ENCODE measurements at regions not wholly inside any gene's neighbourhood (a gene's known extent, or its start where the extent isn't known, plus 50 kb on each side); places are given as distances from the start of the nearest gene placed in this dataset.

DNA sequence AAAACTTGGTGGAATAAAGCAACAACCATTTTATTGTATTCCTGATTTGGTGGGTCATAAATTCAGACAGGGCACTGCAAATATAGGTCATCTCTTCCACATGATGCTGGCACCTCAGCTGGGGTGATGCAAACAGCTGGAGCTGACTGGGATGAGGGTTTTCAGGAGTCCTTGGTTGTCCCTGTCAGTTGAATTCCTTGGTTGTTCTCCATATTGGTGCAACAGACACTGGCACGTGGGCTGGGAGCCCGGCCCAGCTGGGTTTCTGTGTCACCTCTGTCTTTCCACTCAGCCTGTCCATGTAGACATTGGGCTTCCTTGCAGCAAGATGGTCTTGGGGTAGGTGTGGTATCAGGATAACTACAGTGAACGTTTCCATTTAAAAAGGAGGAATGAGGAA is 518.0 kb upstream of the MEF2C start:
- ATAC-seq (no peak), DNase-seq (ENCODE audit: missing footprints) (peak; percentile 9)
- intact Hi-C loops (cut with DNase I) = no loop called here

DNA sequence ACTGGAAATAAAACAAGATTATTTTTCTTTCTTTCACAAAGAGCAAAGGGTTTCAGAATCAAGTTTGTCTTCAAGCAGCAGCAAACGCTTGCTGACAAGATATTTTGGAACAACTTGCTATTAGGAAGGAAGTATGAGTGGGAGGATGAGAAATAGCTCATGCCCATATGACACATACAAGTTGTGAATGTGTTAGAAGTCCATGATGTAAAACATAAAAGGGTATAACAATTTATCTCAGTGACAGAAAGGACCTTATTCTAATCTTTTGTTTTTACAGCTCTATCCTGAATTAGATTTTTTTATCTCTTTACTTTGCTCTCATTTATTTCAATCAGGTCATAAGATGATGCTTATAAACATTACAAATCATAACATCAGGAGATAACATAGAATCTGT is 516.6 kb upstream of the MEF2C start:
- DNase-seq (ENCODE audit: missing footprints) (no peak), ATAC-seq (no peak)
- intact Hi-C loops (cut with DNase I) = no loop called here

DNA sequence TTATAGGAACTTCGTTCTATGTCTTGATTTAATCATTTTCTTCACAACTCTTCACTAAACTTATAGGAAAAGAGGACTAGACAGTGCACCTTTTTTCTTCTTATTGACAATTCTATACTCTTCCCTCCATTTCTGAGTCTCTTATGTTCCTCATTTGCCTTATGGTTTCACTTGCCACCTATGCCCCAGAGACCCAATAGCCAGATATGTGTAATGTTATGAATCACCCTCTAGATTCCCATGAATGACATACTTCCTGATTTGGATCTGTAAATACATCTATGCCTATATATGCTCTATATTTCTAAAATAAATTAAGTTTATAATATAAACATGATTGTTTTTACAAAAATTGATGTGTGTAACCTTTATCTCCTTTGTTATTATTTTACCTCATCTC is 514.1 kb upstream of the MEF2C start:
- intact Hi-C loops (cut with DNase I) = no loop called here
- ATAC-seq (no peak), DNase-seq (ENCODE audit: missing footprints) (no peak)

DNA sequence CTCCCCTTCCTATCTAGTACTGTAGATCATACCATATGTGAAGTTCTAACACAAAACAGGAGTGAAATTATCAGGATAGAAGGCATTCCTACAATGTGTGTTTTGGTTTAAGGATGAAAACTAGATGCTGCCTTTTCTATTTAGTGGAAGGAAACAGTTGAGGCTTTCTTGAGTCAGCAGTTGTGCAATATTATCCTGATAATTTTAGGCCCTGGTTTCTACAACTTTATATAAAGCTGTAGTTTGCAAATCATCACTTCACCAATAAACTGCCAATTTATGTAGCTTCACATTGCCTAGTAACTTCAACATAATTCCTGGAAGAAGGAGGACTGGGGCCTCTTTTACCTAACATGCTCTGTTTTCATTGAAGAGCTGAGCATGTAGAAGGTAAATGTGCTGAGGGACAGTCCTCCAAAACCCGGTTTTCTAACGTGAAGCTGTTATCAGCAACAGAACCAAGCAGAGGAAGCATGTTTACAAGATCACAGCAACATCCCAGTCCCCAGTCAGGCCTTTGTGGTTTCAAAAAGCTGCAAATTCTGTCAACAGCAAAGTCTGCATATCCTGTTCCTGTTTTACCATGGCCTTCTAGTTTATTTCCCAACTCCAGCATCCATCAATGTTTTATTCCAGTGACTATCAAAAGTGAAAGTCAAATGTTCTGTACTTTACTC is 513.4 kb upstream of the MEF2C start:
- intact Hi-C loops (cut with DNase I) = no loop called here
- peak; percentile 79 for ATAC-seq

DNA sequence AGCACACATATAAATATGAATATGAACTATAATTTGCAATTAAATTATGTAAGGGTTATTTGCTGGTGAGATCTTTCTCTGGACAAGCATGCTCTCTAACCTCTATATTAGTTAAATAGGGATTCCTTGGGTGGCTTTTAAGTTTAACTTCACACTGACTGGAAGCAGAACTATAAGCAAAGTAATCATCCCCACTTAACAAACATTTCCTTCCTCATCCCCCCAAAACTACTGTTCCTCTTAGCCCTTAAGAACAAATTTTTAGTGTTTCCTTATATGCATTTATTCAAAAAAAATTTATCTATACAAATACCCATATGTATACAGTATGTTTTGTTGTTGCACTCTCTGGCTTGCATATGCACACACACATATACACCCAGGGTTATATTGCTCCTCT is 512.1 kb upstream of the MEF2C start:
- ATAC-seq (no peak), DNase-seq (ENCODE audit: missing footprints) (no peak)
- intact Hi-C loops (cut with DNase I) = no loop called here

More for the DNA sequence above, 513.4 kb upstream of the MEF2C start:
- peak; percentile 34 for DNase-seq (ENCODE audit: missing footprints)

DNA sequence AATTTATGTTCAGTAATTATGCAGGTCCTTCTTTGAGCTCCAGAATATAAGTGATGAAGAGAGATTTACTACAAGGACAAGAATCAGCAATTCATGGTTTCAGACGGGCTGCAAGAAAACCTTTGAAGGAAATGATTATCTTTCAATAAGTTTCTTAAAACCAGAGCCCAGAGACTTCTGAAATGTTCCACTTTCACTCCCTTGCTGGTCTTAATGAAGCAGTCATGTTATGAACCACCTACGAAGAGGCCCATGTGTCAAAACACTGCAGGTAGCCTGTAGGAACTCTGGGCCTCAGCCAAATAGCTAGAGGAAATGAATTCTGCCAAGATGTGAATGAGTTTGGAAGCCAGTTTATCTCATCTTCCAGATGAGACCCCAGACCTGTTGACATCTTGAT is 505.9 kb upstream of the MEF2C start:
- intact Hi-C loops (cut with DNase I) = no loop called here
- DNase-seq (ENCODE audit: missing footprints) (no peak), ATAC-seq (no peak)

DNA sequence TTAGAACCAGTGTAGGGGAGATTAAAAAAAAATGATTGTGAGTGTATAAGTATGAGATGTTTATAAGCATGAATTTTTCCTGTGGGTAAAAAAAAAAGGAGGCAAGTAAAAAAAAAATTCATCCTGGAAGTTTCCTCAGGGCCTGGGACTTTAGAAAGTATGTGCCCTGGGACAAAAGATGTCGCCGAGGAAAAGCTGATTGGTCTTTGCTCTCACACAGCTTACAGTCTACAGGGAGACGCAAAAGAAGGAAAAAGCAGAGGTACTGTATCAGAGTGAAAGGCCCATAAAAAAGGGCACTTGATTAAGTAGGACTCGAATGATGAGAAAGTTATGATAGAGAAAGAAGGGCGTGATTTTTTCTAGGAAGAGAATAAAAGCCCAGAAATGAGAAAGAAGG is 501.4 kb upstream of the MEF2C start:
- intact Hi-C loops (cut with DNase I) = no loop called here
- ATAC-seq (no peak), DNase-seq (ENCODE audit: missing footprints) (no peak)

DNA sequence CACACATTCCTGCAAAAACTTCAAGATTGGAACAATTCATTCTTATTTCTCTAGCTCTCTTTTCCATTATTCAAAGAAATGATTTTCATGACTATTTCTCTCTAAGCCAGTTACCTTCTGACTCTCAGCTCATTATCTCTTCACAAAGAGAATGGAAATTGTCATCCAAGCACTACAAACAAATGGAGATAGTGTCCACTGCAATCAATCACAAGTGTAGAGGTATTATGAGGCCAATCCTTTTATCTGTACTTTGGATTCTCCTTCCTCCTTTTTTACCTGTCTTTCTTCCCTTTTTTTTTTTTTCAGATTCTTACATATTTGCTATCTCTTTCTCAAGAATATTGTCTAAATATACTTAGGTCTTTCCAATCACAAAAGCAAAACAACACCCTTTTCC is 497.7 kb upstream of the MEF2C start:
- no peak for ATAC-seq
- DNase-seq (ENCODE audit: missing footprints) = no peak
- intact Hi-C loops (cut with DNase I) = no loop called here

DNA sequence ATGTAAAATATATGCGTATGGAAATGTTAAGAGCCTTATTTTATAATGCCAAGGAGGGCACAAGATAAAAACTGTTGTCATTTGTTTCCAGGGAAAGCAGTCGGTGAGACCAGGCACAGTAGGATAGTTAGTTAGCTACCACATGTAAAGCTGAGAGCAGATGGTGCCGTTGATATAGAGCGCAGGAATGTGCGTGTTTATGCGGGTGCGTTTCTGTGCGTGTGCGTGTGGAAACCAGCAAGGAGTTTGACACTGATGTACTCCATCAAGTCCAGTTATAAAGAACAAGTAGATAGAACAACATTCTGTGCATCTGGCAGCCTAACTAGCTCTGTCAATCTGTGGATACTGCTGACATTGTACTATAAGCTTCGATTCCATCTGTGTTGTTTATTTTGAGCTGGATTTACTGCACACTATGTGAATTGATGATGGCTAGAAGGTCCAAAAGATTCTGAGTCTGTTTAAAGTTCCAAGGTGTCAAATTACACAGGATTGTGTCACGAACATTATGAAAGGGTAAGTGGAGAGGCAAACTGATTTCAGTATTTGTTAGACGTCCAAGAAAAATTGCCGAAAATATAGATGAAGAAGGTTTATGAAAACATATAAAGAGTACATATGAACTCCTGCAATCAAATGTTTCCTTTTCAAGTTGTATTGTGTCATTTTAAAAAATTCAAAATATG is 494.9 kb upstream of the MEF2C start:
- no peak for ATAC-seq
- no peak for DNase-seq (ENCODE audit: missing footprints)
- intact Hi-C loops (cut with DNase I) = no loop called here

DNA sequence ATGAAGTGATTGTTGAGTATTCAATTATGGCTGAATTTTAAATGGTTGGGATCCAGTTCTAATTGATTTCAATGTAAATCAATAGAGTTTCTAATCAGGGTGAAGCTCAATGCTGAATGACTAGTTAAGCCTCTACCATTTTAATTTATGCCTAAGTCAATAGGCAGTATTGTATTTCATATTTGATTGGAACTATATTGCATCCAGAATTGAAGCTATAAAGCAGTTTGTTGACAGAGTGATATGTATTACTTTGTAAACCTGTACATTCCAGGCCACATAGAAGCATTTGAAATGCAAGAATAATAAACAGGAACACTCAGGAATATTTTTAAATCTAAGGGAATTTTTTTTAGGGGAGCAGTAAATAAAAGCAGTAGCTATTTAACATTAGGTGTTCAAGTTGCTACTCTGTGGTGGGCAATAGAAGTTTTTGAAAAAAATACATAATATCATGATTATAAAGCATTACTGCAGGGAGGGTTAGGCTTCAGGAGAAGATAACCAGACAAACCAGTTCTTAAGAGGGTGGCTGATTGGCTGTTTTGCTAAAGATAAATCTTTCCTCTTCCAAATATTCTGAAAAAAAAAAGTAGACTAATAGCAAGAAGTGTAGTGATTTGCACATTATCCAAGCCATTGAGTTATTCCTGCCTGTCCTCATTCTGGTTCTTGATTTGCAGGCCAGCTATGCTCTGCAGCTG is 492.0 kb upstream of the MEF2C start:
- intact Hi-C loops (cut with DNase I) = no loop called here
- no peak for ATAC-seq
- DNase-seq (ENCODE audit: missing footprints) = no peak

DNA sequence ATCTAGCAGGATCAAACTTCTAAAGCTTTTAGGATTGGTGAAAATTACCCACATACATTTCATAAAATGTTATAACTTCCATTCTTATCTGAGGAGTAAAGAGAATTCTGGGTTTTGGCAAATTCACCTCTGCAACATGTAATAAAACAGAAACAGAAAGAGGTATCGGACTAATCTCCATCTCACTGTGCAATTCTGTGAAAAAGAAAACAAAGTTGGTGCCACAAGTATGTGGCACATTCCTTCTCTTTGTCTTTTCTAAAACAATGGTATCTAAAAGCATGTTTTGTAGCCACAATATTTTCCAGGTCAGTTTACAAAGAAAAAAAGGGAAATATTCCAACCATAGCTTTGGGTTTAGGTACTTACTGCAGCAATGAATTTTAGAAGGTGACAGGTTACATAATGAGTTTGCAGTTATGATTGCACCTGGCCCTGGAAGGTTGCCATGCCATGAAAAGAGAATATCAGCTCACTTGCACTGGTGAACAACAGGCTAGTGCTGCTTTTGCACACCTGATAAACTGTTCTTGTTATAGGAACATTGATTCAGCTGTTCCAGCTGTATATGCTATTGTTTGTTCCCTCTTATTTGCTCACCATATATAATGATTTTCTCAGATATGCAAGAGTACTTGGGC is 491.3 kb upstream of the MEF2C start:
- intact Hi-C loops (cut with DNase I) = no loop called here
- DNase-seq (ENCODE audit: missing footprints) (no peak), ATAC-seq (no peak)

DNA sequence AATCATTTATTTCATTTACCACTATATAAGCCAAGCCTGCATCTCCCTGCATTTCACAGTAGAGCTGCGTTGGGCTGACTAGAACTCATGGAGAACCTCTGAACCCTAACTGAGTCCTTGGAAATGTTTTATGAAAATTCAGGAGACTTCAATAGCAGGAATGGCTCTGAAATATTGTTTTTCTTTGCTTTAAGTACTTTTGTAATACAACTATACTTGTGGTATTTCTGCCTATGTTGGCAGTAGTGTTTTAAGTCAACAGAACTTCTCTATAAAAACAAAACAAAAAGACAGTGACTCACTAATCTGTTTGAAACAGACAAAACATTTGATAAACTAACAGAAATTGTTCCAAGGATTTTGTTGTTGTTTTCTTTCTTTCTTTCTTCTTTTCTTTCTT is 489.2 kb upstream of the MEF2C start:
- DNase-seq (ENCODE audit: missing footprints) (no peak), ATAC-seq (no peak)
- intact Hi-C loops (cut with DNase I) = no loop called here

DNA sequence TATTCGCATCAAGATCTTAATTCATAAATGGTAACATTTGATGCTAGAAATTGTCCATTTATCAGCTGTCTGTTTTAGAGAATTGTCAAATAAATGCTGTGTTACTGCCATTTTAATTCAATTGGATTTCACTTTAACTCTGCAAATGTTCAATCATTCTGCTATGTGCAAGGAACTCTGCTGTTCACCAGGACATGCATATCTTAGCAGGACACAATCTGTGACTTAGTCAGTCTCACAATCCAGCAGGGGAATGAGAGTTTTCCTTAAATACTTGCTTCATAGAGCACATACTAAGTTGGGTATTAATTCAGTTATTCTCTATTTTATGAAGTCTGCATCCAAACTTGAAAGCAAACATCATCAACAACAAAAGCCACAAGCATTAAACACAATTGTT is 488.7 kb upstream of the MEF2C start:
- DNase-seq (ENCODE audit: missing footprints) (no peak), ATAC-seq (no peak)
- intact Hi-C loops (cut with DNase I) = no loop called here

DNA sequence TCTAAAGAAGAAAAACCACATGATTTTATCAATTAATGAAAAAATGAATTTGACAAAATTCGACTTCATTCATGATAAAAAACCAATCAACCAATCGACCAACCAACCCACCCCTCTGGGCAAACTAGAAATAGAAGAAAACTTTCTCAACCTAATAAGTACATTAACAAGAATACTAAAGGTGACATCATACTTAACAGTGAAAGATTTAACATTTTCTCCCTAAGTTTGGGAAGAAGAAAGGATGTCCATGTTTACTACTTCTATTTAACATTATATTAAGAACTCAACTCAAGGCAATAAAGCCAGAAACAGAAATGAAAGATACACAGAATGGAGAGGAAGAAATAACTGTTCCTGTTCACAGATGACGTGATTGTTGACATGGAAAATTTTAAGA is 476.1 kb upstream of the MEF2C start:
- ATAC-seq (no peak), DNase-seq (ENCODE audit: missing footprints) (no peak)
- intact Hi-C loops (cut with DNase I) = no loop called here

DNA sequence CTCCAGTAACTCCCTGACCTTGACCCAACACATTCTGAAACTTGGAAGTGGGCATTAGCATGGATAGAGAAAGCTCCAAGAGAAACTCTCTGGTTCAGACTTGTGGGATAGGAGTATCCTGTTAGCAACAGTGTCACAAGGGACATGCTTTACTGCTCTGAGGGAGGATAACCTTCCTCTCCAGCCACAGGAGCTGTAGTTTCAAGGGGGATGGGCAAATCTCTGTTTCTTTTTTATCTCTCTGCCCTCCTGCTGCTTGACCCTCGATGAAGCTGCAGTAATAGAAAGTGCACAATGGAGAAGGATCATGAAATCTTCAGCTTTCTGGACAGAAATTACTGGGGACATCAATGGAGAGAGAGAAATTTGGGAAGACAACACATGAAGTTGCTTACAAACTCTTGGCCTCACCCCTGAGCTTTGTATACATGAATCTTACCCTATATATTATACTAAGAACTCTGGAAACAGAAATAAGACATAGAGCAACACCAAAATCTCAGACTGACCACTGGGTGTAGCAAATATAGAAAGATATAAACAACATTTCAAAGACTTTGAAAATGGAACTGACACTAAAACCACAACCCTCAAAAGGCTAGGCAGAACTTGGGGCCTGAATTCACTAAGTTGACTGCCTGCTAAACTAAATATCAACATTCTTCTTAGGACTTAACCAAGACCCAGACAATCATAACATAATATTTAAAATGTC is 471.0 kb upstream of the MEF2C start:
- intact Hi-C loops (cut with DNase I) = no loop called here
- DNase-seq (ENCODE audit: missing footprints) (no peak), ATAC-seq (no peak)

DNA sequence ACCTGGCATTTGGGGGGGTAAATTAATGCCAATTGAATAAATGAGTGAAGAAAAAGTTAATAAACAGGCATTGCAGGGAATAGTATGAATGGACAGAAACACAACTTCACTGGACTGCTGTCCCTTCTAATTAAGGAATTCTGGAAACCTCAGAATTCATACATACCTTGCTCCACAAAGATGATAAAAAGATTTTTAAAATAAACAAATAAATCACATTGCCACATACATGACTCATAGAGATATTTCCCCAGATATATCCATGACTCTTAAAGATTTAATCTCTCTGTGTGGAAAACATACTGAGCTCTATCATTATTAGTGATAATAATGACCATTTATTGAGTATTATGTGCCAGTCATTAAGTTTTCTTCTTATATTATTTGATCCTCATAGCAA is 469.0 kb upstream of the MEF2C start:
- DNase-seq (ENCODE audit: missing footprints) (no peak), ATAC-seq (no peak)
- intact Hi-C loops (cut with DNase I) = no loop called here

DNA sequence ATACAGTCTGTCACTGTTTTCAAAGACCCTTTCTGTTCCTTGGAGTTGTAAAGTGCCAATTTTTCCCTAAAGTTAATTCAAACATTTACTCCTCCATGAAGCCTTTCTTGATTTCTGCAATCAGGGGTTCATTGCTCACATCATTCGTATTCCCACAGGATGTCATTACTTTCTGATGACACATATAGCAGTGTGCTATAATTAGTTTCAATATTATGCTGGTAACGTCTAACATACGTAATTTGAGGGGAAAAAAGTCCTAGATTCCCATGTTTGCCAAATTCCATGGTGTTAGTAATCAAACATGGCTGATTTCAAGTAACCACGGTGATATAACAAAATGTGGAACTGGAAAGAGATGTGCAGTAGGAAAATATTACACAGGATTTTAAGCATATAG is 468.2 kb upstream of the MEF2C start:
- DNase-seq (ENCODE audit: missing footprints) (no peak), ATAC-seq (no peak)
- intact Hi-C loops (cut with DNase I) = no loop called here

DNA sequence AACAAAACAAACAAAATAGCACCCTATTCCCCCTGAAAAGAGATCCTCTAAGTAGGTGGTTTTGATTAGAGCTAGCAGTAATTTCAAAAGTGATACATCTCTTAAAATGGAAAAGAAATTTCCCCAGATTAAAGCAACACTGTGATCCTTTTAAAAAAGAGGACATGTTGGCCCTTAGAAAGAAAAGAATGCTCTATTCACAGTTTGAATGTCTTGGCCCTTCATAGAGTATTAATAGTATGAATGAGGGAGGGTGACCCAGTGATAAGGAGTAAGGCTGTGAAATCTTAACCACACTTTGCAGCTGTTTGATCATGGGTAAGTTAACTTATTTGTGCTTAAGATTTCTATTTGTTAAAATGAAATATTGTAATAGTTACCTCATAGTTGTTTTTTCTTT is 467.7 kb upstream of the MEF2C start:
- intact Hi-C loops (cut with DNase I) = no loop called here
- no peak for ATAC-seq
- DNase-seq (ENCODE audit: missing footprints) = no peak

DNA sequence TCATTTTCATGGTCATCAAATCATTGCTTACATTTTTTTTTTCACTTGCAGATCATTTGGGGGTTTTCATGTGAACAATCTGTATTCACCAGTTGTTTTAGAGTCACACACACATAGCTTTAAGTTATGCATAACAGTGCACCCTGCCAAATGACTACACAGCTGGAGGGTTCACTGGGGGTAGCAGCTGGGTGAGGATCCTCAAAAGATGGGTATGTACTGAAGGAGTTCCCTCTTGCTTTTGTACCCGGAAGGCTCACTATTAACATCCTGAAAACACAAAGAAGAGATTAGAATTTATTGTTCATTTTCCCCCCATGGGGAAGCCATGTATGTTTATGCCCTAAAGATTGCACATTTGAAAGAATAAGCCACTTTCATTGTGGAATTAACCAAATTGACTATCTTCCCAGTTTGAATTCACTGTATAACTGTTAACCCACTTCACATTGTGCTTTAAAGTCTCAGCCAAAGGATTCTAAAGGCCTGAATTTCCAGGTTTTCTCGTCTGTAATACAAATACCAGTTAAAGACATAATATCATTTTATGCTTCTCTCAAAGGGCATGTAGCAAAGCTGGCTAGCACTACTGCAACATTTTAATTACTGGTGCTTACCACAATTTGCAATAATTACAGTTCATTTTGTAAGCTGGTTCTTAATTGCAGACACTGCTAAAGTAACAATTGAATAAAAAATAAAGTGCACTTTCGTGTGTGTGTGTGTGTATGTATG is 466.4 kb upstream of the MEF2C start:
- DNase-seq (ENCODE audit: missing footprints) = no peak
- intact Hi-C loops (cut with DNase I) = no loop called here
- no peak for ATAC-seq

All from Right ventricle myocardium inferior (tissue), 1 donor.